IMR-90 (cell line): ENCODE measurements at regions not wholly inside any gene's neighbourhood (a gene's known extent, or its start where the extent isn't known, plus 50 kb on each side); places are given as distances from the start of the nearest gene placed in this dataset.
A peak's percentile ranks its signal among the peaks of the same experiment; 100 is the strongest.

Experiments
- ATAC-seq: fragments of 200-7000 bp; cut with Tn5 transposase; 2 replicates; pipeline ENCODE4 v1.9.1; 2020; ENCODE audit warnings: low read depth, mild to moderate bottlenecking, moderate library complexity
- BruUV-seq: library from RNA; stranded (reverse); fragments of 400-500 nt; replicated peaks from 2 replicates; lab custom pipeline; 2021; lab: Mats Ljungman, UMichigan
- CTCF ChIA-PET: fragments of 300-600 bp; formaldehyde crosslinking; extraction: SDS; loops from one replicate; lab custom pipeline; 2021; ENCODE audit warnings: antibody characterized with exemption; lab: Yijun Ruan, JAX
- POLR2A ChIA-PET: fragments of 300-600 bp; sonication (Branson Sonifier 250); formaldehyde crosslinking; loops from one replicate; lab custom pipeline; 2022; ENCODE audit warnings: antibody characterized with exemption; ENCODE audit not compliant: unreplicated experiment; lab: Charles Lee
- DNase-seq: peaks from one replicate; pipeline ENCODE4 v3.0.0; 2013
- H2AFZ ChIP-seq: replicated peaks from 2 replicates; pipeline ENCODE3; 2013; ENCODE audit warnings: low read length, mild to moderate bottlenecking; ENCODE audit not compliant: poor library complexity
- H2AK5ac ChIP-seq: 2 replicates; pipeline ENCODE4 v1.6.1; 2013; ENCODE audit warnings: low read depth, low read length, inconsistent platforms
- H2AK9ac ChIP-seq: replicated peaks from 2 replicates; pipeline ENCODE3; 2013; ENCODE audit warnings: mild to moderate bottlenecking, low read depth, low read length, moderate library complexity; ENCODE audit not compliant: poor library complexity
- H2BK120ac ChIP-seq: 2 replicates; pipeline ENCODE4 v1.6.1; 2013; ENCODE audit warnings: low read depth, low read length, inconsistent platforms
- H2BK15ac ChIP-seq: 3 replicates; pipeline ENCODE4 v1.6.1; 2013; ENCODE audit warnings: low read depth, low read length, inconsistent platforms
- H2BK20ac ChIP-seq: 2 replicates; pipeline ENCODE4 v1.6.1; 2013; ENCODE audit warnings: low read depth, mild to moderate bottlenecking, inconsistent platforms, low read length, moderate library complexity
- H2BK5ac ChIP-seq: 2 replicates; pipeline ENCODE4 v1.6.1; 2013; ENCODE audit warnings: mild to moderate bottlenecking, low read depth, low read length, inconsistent platforms; ENCODE audit not compliant: poor library complexity, severe bottlenecking
- H3K14ac ChIP-seq: replicated peaks from 2 replicates; pipeline ENCODE4 v1.6.1; 2013; ENCODE audit warnings: low read depth, low read length, inconsistent platforms
- H3K18ac ChIP-seq: 2 replicates; pipeline ENCODE4 v1.6.1; 2013; ENCODE audit warnings: low read depth, low read length, control low read depth
- H3K23ac ChIP-seq: 2 replicates; pipeline ENCODE4 v1.6.1; 2013; ENCODE audit warnings: low read depth, low read length, inconsistent platforms
- H3K27ac ChIP-seq: 2 replicates; pipeline ENCODE4 v1.5.1; 2013; ENCODE audit warnings: mild to moderate bottlenecking, control low read depth, low read length; ENCODE audit not compliant: insufficient read depth
- H3K27me3 ChIP-seq: 2 replicates; pipeline ENCODE4 v1.6.1; 2013; ENCODE audit warnings: low read length; ENCODE audit not compliant: control insufficient read depth, insufficient read depth
- H3K36me3 ChIP-seq: 2 replicates; pipeline ENCODE4 v1.6.1; 2013; ENCODE audit warnings: low read length, mixed read lengths; ENCODE audit not compliant: control insufficient read depth, insufficient read depth
- H3K4ac ChIP-seq: 2 replicates; pipeline ENCODE4 v1.6.1; 2013; ENCODE audit warnings: low read depth, low read length, inconsistent platforms
- H3K4me1 ChIP-seq: 2 replicates; pipeline ENCODE4 v1.6.1; 2013; ENCODE audit warnings: low read length, mixed read lengths; ENCODE audit not compliant: control insufficient read depth, insufficient read depth
- H3K4me2 ChIP-seq: 2 replicates; pipeline ENCODE4 v1.6.1; 2013; ENCODE audit warnings: low read depth, mild to moderate bottlenecking, control low read depth, low read length, moderate library complexity
- H3K4me3 ChIP-seq: 2 replicates; pipeline ENCODE4 v1.5.1; 2013; ENCODE audit warnings: low read depth, mild to moderate bottlenecking, control low read depth, low read length, moderate library complexity; ENCODE audit not compliant: insufficient read depth
- H3K56ac ChIP-seq: 2 replicates; pipeline ENCODE4 v1.6.1; 2013; ENCODE audit warnings: low read length, inconsistent platforms; ENCODE audit not compliant: insufficient read depth; ENCODE audit errors: extremely low read depth
- H3K79me1 ChIP-seq, 2 experiments: 2 replicates each; pipeline ENCODE4 v1.6.1; 2013; ENCODE audit warnings: low read length in 2 of 2, inconsistent platforms in 1 of 2, low read depth in 1 of 2
- H3K9ac ChIP-seq: 2 replicates; pipeline ENCODE4 v1.6.1; 2013; ENCODE audit warnings: low read depth, low read length, control low read depth
- H3K9me1 ChIP-seq: 2 replicates; pipeline ENCODE4 v1.6.1; 2013; ENCODE audit warnings: low read length, inconsistent platforms; ENCODE audit not compliant: insufficient read depth
- H3K9me3 ChIP-seq: 2 replicates; pipeline ENCODE4 v1.6.1; 2013; ENCODE audit warnings: low read length; ENCODE audit not compliant: control insufficient read depth, insufficient read depth
- H4K20me1 ChIP-seq: 2 replicates; pipeline ENCODE4 v1.6.1; 2013; ENCODE audit warnings: low read length, inconsistent platforms; ENCODE audit not compliant: insufficient read depth
- H4K5ac ChIP-seq: 2 replicates; pipeline ENCODE4 v1.6.1; 2013; ENCODE audit warnings: mild to moderate bottlenecking, low read depth, low read length, control low read depth
- H4K8ac ChIP-seq, 2 experiments: 2 replicates each; pipeline ENCODE4 v1.6.1; 2013; ENCODE audit warnings: low read depth in 2 of 2, low read length in 2 of 2, control low read depth in 1 of 2, inconsistent platforms in 1 of 2
- H4K91ac ChIP-seq: 2 replicates; pipeline ENCODE4 v1.6.1; 2013; ENCODE audit warnings: low read depth, low read length, inconsistent platforms; ENCODE audit not compliant: insufficient read depth
- BHLHE40 ChIP-seq: fragments of 150-350 bp; IDR thresholded peaks from 2 replicates; pipeline ENCODE4 v1.6.1; 2016; ENCODE audit warnings: mild to moderate bottlenecking, low read depth, low read length
- CEBPB ChIP-seq: IDR thresholded peaks from 2 replicates; pipeline ENCODE4 v1.6.1; 2012; ENCODE audit warnings: low read depth, low read length, improper control_type of control experiment
- CTCF ChIP-seq: conservative IDR thresholded peaks from 2 replicates; pipeline ENCODE4 v1.5.1; 2012; ENCODE audit warnings: mild to moderate bottlenecking, low read depth, low read length, improper control_type of control experiment
- FOS ChIP-seq: fragments of 150-350 bp; IDR thresholded peaks from 2 replicates; pipeline ENCODE4 v1.6.1; 2016; ENCODE audit warnings: low read depth, low read length
- MAFK ChIP-seq: IDR thresholded peaks from 2 replicates; pipeline ENCODE4 v1.6.1; 2012; ENCODE audit warnings: low read depth, low read length, improper control_type of control experiment
- MAZ ChIP-seq: IDR thresholded peaks from 2 replicates; pipeline ENCODE4 v1.6.1; 2012; ENCODE audit warnings: low read depth, mild to moderate bottlenecking, low read length, improper control_type of control experiment, moderate library complexity, borderline replicate concordance
- MXI1 ChIP-seq: IDR thresholded peaks from 2 replicates; pipeline ENCODE4 v1.6.1; 2012; ENCODE audit warnings: low read depth, mild to moderate bottlenecking, low read length, moderate library complexity, borderline replicate concordance
- NFE2L2 ChIP-seq: fragments of 150-350 bp; IDR thresholded peaks from 2 replicates; pipeline ENCODE4 v1.6.1; 2016; ENCODE audit warnings: low read depth, mild to moderate bottlenecking, low read length
- POLR2A ChIP-seq: IDR thresholded peaks from 2 replicates; pipeline ENCODE4 v1.6.1; 2012; ENCODE audit warnings: mild to moderate bottlenecking, low read depth, low read length
- RAD21 ChIP-seq: IDR thresholded peaks from 2 replicates; pipeline ENCODE4 v1.6.1; 2012; ENCODE audit warnings: low read length, improper control_type of control experiment
- RCOR1 ChIP-seq: IDR thresholded peaks from 2 replicates; pipeline ENCODE4 v1.6.1; 2012; ENCODE audit warnings: mild to moderate bottlenecking, low read length, improper control_type of control experiment; ENCODE audit not compliant: insufficient replicate concordance
- SMC3 ChIP-seq: fragments of 150-350 bp; IDR thresholded peaks from 2 replicates; pipeline ENCODE4 v1.6.1; 2016; ENCODE audit warnings: low read depth, mild to moderate bottlenecking, antibody characterized with exemption, low read length, moderate library complexity
- USF2 ChIP-seq: fragments of 150-350 bp; IDR thresholded peaks from 2 replicates; pipeline ENCODE4 v1.6.1; 2017; ENCODE audit warnings: mild to moderate bottlenecking, antibody characterized with exemption, low read length, low read depth
- WGBS, 2 experiments: methylation state at CpG; one replicate each; pipeline versions ENCODE4 v1.1.5 to v1.1.7; 2013; ENCODE audit warnings: missing lambda C conversion rate in 2 of 2; ENCODE audit not compliant: insufficient read length in 1 of 2; ENCODE audit errors: extremely low coverage in 2 of 2; 5-methylcytosine and 5-hydroxymethylcytosine counted together
- dilution Hi-C: fragments of 300-500 bp; cut with HindIII; formaldehyde crosslinking; loops from one replicate; pipeline ENCODE4 v1.14.3; 2018; ENCODE audit warnings: low sequenced_read_pairs; ENCODE audit not compliant: unreplicated experiment
- in situ Hi-C: fragments of 300-500 bp; cut with MboI; formaldehyde crosslinking; loops from 3 replicates; pipeline ENCODE4 v1.14.3; 2019; ENCODE audit warnings: low sequenced_read_pairs, inconsistent platforms, mixed read lengths
- intact Hi-C: fragments of 100-400 bp; cut with micrococcal nuclease; formaldehyde crosslinking; loops from 2 replicates; pipeline ENCODE4 v1.10.0; 2022
- TF ChIP-seq, protein P1 (sequence below): fragments of 150-350 bp; IDR thresholded peaks from 2 replicates; pipeline ENCODE4 v1.6.1; 2016; ENCODE audit warnings: low read depth, mild to moderate bottlenecking, low read length, moderate library complexity, borderline replicate concordance

GRCh38 chr5:33257807-33258429 lies 182.8 kb upstream of the TARS1 start:
- DNase-seq (peak; percentile 89), ATAC-seq (peak; percentile 94)
- Histone ChIP-seq H2BK5ac (no peak overlapping the region), H3K14ac (peak overlapping the region; percentile 20), H3K18ac (peak overlapping the region; percentile 74), H3K9me1 (peaks cover 10% of the 10 kb centered on the region; the same call in 1 of the 2 replicates), H3K36me3 (no peaks in the 10 kb centered on the region), H3K27me3 (no peaks in the 10 kb centered on the region), H2AFZ (no peak overlapping the region), H2AK9ac (no peak overlapping the region), H2BK15ac (0 out of 3 replicates have a peak overlapping the region, but pooled peaks have one; percentile 43), H3K27ac (no peak overlapping the region), H2AK5ac (peak overlapping the region; percentile 96), H3K9ac (no peak overlapping the region), H4K8ac (peak overlapping the region in 1 of 2 experiments; percentile 33; a peak in 2 of 4 replicates), H3K4me2 (no peak overlapping the region), H4K20me1 (no peaks in the 10 kb centered on the region), H2BK20ac (peak overlapping the region; percentile 58; the same call in 1 of the 2 replicates), H3K79me1 (no peaks in the 10 kb centered on the region), H3K4ac (peak overlapping the region; percentile 69), H2BK120ac (peak overlapping the region; percentile 17), H3K4me3 (no peak overlapping the region), H3K23ac (no peak overlapping the region; the same call in 1 of the 2 replicates), H4K5ac (peak overlapping the region; percentile 64), H4K91ac (no peak overlapping the region; the same call in 1 of the 2 replicates), H3K4me1 (peaks cover 5% of the 10 kb centered on the region), H3K56ac (no peak overlapping the region), H3K9me3 (no peaks in the 10 kb centered on the region)
- no CpG with 5 or more reads among the region's 4 CpGs for WGBS, 2 experiments
- no TSS peak for BruUV-seq
- CTCF ChIA-PET = no interaction called here
- POLR2A ChIA-PET = no interaction called here
- dilution Hi-C loops (no loop called here), in situ Hi-C loops (no loop called here), intact Hi-C loops (loop anchor here (5.0 kb wide), 1 partner anchor 61 kb away; no protein-coding TSS in a partner anchor)
- TF ChIP-seq BHLHE40 (no peak), MAZ (no peak), CTCF (peak; percentile 28), USF2 (no peak), RCOR1 (no peak), MAFK (no peak), NFE2L2 (no peak), MXI1 (no peak), POLR2A (no peak), SMC3 (no peak; the same call in 1 of the 2 replicates), CEBPB (no peak), FOS (peak; percentile 83; the same call in 1 of the 2 replicates), RAD21 (peak; percentile 54)
- TF ChIP-seq, protein P1, sequence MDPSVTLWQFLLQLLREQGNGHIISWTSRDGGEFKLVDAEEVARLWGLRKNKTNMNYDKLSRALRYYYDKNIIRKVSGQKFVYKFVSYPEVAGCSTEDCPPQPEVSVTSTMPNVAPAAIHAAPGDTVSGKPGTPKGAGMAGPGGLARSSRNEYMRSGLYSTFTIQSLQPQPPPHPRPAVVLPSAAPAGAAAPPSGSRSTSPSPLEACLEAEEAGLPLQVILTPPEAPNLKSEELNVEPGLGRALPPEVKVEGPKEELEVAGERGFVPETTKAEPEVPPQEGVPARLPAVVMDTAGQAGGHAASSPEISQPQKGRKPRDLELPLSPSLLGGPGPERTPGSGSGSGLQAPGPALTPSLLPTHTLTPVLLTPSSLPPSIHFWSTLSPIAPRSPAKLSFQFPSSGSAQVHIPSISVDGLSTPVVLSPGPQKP = no peak
